Fibroblast of villous mesenchyme (primary cell): ENCODE measurements at regions not wholly inside any gene's neighbourhood (a gene's known extent, or its start where the extent isn't known, plus 50 kb on each side); places are given as distances from the start of the nearest gene placed in this dataset.
"Not testable (repeated sequence)": the region's sequence is repeated elsewhere in the genome, so short reads cannot be mapped to it uniquely, and the experiment has no call there.

Source experiments
- DNase-seq: peaks from one replicate; pipeline ENCODE4 v3.0.0-alpha.2; 2010; ENCODE audit warnings: low read depth
- H3K4me3 ChIP-seq: 2 replicates; pipeline ENCODE4 v1.5.1; 2011; ENCODE audit warnings: low read depth, mild to moderate bottlenecking, low read length
- TF ChIP-seq, protein P1 (sequence below): IDR thresholded peaks from 2 replicates; pipeline ENCODE4 v1.5.1; 2012; ENCODE audit warnings: low read depth, mild to moderate bottlenecking, low read length; ENCODE audit not compliant: insufficient read depth

DNA sequence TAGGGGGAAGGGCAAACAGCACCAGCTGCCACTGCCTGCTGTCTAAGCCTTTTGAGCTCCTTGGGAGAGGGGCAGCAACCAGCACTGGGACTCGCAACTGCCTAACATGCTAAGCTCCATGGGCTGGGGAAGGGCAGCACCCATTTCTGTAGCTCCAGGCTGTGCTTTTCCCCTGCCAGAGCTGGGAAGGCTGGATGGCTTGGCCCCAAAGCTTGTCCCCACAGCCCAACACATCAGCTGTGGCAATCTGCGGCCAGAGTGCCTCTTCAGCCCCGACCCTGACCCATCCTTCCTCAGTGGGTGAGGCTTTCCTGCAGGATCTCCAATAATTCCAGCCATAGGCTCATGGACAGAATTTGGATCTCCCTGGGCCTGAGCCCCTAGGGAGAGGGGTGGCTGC lies 551.3 kb downstream of the TMEM135 start:
- TF ChIP-seq, protein P1, sequence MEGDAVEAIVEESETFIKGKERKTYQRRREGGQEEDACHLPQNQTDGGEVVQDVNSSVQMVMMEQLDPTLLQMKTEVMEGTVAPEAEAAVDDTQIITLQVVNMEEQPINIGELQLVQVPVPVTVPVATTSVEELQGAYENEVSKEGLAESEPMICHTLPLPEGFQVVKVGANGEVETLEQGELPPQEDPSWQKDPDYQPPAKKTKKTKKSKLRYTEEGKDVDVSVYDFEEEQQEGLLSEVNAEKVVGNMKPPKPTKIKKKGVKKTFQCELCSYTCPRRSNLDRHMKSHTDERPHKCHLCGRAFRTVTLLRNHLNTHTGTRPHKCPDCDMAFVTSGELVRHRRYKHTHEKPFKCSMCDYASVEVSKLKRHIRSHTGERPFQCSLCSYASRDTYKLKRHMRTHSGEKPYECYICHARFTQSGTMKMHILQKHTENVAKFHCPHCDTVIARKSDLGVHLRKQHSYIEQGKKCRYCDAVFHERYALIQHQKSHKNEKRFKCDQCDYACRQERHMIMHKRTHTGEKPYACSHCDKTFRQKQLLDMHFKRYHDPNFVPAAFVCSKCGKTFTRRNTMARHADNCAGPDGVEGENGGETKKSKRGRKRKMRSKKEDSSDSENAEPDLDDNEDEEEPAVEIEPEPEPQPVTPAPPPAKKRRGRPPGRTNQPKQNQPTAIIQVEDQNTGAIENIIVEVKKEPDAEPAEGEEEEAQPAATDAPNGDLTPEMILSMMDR = no peak
- no peak for DNase-seq
- H3K4me3 ChIP-seq = no peak overlapping the region

DNA sequence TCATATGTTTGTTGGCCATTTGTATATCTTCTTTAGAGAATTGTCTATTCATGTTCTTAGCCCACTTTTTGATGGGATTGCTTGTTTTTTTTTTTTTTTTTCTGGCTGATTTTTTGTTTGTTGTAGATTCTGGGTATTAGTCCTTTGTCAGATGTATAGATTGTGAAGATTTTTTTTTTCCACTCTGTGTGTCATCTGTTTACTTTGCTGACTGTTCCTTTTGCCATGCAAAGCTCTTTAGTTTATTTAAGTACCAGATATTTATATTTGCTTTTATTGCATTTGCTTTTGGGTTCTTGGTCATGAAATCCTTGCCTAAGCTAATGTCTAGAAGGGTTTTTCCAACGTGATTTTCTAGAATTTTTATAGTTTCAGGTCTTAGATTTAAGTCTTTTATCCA lies 547.9 kb downstream of the TMEM135 start:
- DNase-seq, H3K4me3 ChIP-seq: not testable (repeated sequence)

DNA sequence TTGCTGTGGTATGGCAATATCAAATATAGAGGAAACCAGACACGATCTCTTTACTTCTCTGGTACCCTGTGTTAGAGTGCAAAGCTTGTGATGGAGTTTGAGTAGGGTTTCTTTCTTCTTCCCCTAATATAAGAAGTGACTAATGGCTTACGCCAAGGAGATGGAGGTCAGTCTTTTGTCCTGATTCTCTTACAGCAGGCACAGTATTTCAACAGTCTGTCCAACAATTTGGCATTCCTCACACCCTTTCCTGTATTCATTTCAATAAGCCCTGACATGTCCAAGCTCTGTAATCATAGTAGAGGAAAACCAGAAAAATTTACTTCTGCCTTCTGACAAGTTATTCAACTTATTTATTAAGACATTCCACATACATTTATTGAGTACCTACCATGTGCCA lies 546.2 kb downstream of the TMEM135 start:
- DNase-seq = no peak
- TF ChIP-seq, protein P1 = no peak
- H3K4me3 ChIP-seq = no peak overlapping the region

DNA sequence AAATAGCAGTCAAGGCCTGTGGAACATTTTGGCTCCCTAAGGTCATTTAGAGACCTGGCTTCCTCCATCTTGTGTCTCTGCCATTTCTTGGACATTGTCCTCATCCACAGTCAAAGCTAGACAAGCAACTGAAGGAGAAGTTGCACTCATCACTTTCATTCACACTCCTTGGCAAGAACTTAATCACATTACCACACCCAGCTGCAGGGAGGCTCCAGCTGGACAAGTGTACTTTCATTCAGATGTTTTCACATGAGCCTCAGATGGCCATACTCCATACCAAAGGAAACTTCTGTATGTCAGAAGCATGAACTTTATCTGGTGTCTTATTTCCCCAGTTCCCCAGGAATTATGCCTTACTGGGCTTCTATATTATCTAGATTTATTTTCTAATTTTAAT lies 537.4 kb downstream of the TMEM135 start:
- no peak overlapping the region for H3K4me3 ChIP-seq
- DNase-seq = no peak

DNA sequence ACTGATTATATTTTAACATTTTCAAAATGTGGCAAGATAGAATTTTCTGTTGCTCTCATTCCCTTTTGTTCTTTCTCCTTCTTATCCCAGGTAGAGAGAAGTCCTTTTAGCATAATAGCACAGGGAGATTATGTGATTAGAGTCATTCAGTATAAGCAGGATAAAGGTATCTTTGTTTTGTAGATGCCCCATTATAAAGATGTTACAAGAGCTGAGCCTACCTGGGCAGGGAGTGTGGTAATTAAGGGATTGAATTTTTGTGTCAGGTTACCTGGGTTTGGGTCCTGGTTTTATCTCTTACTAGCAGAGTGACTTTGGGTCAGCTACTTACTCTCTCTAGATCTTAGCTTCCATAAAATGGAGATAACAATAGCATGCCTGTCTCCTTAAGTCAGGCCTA lies 536.5 kb downstream of the TMEM135 start:
- TF ChIP-seq, protein P1 = no peak
- H3K4me3 ChIP-seq = no peak overlapping the region
- DNase-seq = no peak

More for the DNA sequence above, 537.4 kb downstream of the TMEM135 start:
- TF ChIP-seq, protein P1 = no peak

DNA sequence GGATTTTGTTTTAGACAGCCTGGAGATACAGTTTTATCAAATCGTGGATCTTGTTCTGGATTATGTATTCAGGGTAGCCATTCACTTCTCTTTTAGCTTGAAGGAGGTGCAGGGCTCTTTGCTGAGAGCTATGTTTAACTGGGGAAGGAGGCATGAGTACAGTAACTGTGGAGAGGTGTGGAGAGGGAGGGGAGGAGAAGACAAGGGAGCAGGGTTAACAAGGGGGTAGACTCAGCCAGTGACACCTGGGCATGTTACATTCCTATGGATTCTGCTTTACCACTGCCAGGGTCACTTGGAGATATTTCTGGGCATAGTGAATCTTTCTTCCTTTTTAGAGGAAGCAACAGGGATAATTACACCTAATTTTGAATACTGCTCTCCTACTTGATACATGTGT lies 536.0 kb downstream of the TMEM135 start:
- no peak for DNase-seq
- no peak overlapping the region for H3K4me3 ChIP-seq
- TF ChIP-seq, protein P1 = no peak

DNA sequence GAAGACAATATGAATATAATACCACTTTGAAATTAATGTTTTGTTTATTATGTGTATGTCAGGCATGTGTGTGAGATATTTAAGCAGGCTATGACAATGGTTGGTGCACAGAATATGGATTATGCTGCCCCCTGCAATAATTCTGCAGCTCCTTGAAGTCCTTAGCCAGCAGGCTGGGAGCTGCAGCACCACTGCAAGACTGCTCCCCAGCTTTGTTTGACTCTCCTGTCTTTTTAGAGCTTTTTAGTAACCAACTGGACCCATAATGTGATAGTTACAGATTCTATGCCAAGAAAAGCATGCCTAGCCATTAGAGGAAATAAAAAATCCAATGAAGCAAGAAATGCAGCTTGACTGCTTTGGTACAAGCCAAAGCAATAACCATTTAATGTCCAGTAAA lies 535.1 kb downstream of the TMEM135 start:
- TF ChIP-seq, protein P1 = no peak
- no peak overlapping the region for H3K4me3 ChIP-seq

More for the DNA sequence above, 535.1 kb downstream of the TMEM135 start:
- DNase-seq = no peak
